Lower lobe of right lung (tissue), 2 donors: ENCODE measurements at regions not wholly inside any gene's neighbourhood (a gene's known extent, or its start where the extent isn't known, plus 50 kb on each side); places are given as distances from the start of the nearest gene placed in this dataset.
"Not testable (repeated sequence)": the region's sequence is repeated elsewhere in the genome, so short reads cannot be mapped to it uniquely, and the experiment has no call there.

Experiments used
- ATAC-seq, 2 donors: fragments of 200-7000 bp; cut with Tn5 transposase; one replicate each; pipeline ENCODE4 v1.9.1; 2020 to 2022; ENCODE audit warnings: mild to moderate bottlenecking in 2 of 2, moderate library complexity in 2 of 2
- DNase-seq: peaks from one replicate; pipeline ENCODE4 v3.0.0-alpha.2; 2020
- H3K27ac ChIP-seq: fragments of 200-600 bp; one replicate; pipeline ENCODE4 v1.8.0; 2022
- H3K27me3 ChIP-seq: fragments of 200-600 bp; one replicate; pipeline ENCODE4 v1.8.0; 2022; ENCODE audit warnings: low read depth
- H3K36me3 ChIP-seq: fragments of 200-600 bp; one replicate; pipeline ENCODE4 v1.8.0; 2022; ENCODE audit warnings: mild to moderate bottlenecking
- H3K4me1 ChIP-seq: fragments of 200-600 bp; one replicate; pipeline ENCODE4 v1.8.0; 2022
- H3K4me3 ChIP-seq: fragments of 200-600 bp; one replicate; pipeline ENCODE4 v1.8.0; 2022; ENCODE audit warnings: mild to moderate bottlenecking
- H3K9me3 ChIP-seq: fragments of 200-600 bp; one replicate; pipeline ENCODE4 v1.8.0; 2022
- CTCF ChIP-seq: fragments of 200-600 bp; IDR thresholded peaks from one replicate; pipeline ENCODE4 v1.8.0; 2022; ENCODE audit warnings: antibody characterized with exemption, mild to moderate bottlenecking
- intact Hi-C: fragments of 100-400 bp; cut with DNase I; formaldehyde crosslinking; loops from one replicate; pipeline ENCODE4 v1.11.0; 2022
- donor health status: DM: no; HTN: yes; CAD: no; lungs with severe emphysema.

- Histone ChIP-seq H3K27me3 (no peaks in the 10 kb centered on the region), H3K4me3 (no peak overlapping the region), H3K36me3 (no peaks in the 10 kb centered on the region), H3K4me1 (no peaks in the 10 kb centered on the region), H3K27ac (no peak overlapping the region), H3K9me3 (no peaks in the 10 kb centered on the region)
- no peak for ATAC-seq
- no peak for DNase-seq
- intact Hi-C loops: no loop called here
- TF ChIP-seq CTCF: no peak
These were observed 1293.0 kb upstream of the EPHA6 start for GRCh38 chr3:95521396-95521795.

GRCh38 chr3:95522449-95522848 is 1291.9 kb upstream of the EPHA6 start:
- intact Hi-C loops: no loop called here
- Histone ChIP-seq H3K36me3 (no peaks in the 10 kb centered on the region), H3K27me3 (no peaks in the 10 kb centered on the region), H3K9me3 (no peaks in the 10 kb centered on the region), H3K4me1 (no peaks in the 10 kb centered on the region), H3K27ac (no peak overlapping the region), H3K4me3 (no peak overlapping the region)
- no peak for TF ChIP-seq CTCF
- no peak for ATAC-seq
- DNase-seq: no peak

GRCh38 chr3:95539950-95540483 is 1274.4 kb upstream of the EPHA6 start:
- H3K4me3 ChIP-seq: no peak overlapping the region
- intact Hi-C loops: no loop called here
- no peak for TF ChIP-seq CTCF
- H3K4me1 ChIP-seq: no peaks in the 10 kb centered on the region
- DNase-seq (no peak), ATAC-seq (no peak)
- no peaks in the 10 kb centered on the region for H3K36me3 ChIP-seq
- H3K9me3 ChIP-seq: no peaks in the 10 kb centered on the region
- no peak overlapping the region for H3K27ac ChIP-seq
- no peaks in the 10 kb centered on the region for H3K27me3 ChIP-seq

GRCh38 chr3:95565502-95565901 is 1248.9 kb upstream of the EPHA6 start:
- ATAC-seq (no peak), DNase-seq (no peak)
- intact Hi-C loops: no loop called here
- no peak overlapping the region for H3K27ac ChIP-seq
- no peak for TF ChIP-seq CTCF
- no peaks in the 10 kb centered on the region for H3K4me1 ChIP-seq
- no peaks in the 10 kb centered on the region for H3K36me3 ChIP-seq
- no peak overlapping the region for H3K4me3 ChIP-seq
- H3K9me3 ChIP-seq: no peaks in the 10 kb centered on the region
- H3K27me3 ChIP-seq: no peaks in the 10 kb centered on the region

- Histone ChIP-seq H3K4me3 (no peak overlapping the region), H3K4me1 (no peaks in the 10 kb centered on the region), H3K36me3 (no peaks in the 10 kb centered on the region), H3K27ac (no peak overlapping the region), H3K9me3 (no peaks in the 10 kb centered on the region), H3K27me3 (no peaks in the 10 kb centered on the region)
- no peak for DNase-seq
- intact Hi-C loops: no loop called here
- ATAC-seq: no peak
- no peak for TF ChIP-seq CTCF
These were observed 1247.0 kb upstream of the EPHA6 start for GRCh38 chr3:95567346-95567745.

- TF ChIP-seq CTCF: no peak
- Histone ChIP-seq H3K27me3 (no peaks in the 10 kb centered on the region), H3K27ac (no peak overlapping the region), H3K4me3 (no peak overlapping the region), H3K9me3 (no peaks in the 10 kb centered on the region), H3K36me3 (no peaks in the 10 kb centered on the region), H3K4me1 (no peaks in the 10 kb centered on the region)
- intact Hi-C loops: no loop called here
- ATAC-seq (no peak), DNase-seq (no peak)
These were observed 1227.6 kb upstream of the EPHA6 start for GRCh38 chr3:95586754-95587153.

- H3K4me1 ChIP-seq, H3K36me3 ChIP-seq, H3K27me3 ChIP-seq, DNase-seq, H3K27ac ChIP-seq, H3K9me3 ChIP-seq, ATAC-seq, intact Hi-C loops, H3K4me3 ChIP-seq: not testable (repeated sequence)
These were observed 1226.8 kb upstream of the EPHA6 start for GRCh38 chr3:95587641-95588040.
